RPMI8226 (cell line): ENCODE measurements at regions not wholly inside any gene's neighbourhood (a gene's known extent, or its start where the extent isn't known, plus 50 kb on each side); places are given as distances from the start of the nearest gene placed in this dataset.
"Not testable (repeated sequence)": the region's sequence is repeated elsewhere in the genome, so short reads cannot be mapped to it uniquely, and the experiment has no call there.

ENCODE experiments used
- DNase-seq: peaks from one replicate; pipeline ENCODE4 v3.0.0-alpha.2; 2015

DNA sequence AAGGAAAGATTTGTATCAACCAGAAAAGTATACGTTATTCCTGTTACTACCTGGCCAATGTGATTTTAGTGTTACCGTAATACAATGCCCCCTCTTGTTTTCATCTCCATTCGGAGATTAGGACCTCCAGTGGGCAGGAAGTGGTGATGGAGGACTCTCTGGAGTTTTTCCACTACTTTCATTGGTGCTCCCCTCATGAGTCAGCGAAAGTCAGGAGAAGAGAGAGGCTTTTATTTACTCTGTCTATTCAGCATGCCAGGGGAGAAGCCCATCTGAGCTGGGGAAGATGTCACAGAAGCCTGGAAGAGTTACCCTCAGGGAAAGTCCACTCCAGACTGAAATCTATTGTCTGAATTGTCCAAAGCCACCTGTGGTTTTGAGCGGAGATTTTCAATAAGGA, 88.2 kb upstream of the THUMPD2 start:
- no peak for DNase-seq

DNA sequence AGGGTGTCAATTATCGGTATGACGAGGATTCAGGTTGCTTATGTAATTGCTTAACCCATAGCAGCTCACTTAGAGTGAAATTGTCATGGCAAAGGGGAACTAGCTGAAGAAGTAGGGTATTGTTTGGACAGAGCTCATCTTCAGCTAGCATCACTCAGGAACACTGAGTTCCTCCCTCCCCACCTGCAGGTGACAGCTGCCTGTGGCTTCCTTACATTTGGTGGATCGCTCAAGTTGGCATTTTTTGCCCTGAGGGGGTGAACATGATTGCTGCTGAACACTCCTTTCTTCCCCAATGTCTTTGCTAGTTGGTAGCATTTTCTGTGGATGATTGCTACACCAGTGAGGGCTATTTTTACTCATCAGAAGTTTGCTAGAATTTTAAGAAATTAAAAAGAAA, 86.7 kb upstream of the THUMPD2 start:
- DNase-seq, result peak; percentile 56

DNA sequence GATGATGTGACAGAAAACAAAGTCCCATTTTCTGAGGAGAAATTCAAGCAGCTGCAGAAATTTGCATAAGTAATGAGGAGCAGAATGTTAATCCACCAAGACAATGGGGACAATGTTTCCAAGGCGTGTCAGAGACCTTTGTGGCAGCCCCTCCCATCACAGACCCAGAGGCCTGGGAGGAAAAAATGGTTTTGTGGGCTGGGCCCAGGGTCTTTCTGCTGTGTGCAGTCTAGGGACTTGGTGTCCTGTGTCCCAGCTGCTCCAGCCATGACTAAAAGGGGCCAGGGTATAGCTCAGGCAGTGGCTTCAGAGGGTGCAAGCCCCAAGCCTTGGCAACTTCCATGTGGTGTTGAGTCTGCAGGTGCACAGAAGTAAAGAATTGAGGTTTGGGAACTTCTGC, 84.6 kb upstream of the THUMPD2 start:
- DNase-seq, result not testable (repeated sequence)

DNA sequence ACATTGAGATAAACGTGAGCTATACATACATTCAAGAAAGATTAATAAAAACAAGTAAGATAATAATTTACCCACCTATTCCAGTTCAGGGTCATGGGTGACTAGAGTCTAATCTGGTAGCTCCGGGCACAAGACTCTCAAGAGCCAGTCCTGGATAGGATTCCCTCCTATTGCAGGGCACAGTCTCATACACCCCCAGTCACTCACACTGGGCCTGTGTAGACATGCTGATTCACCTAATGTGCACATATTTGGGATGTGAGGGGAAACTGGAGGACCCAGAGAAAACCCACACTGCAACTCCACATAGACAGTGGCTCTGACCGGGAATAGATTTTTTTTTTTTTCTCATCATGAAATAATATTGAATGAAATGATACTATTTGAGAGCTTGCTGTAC, 81.5 kb upstream of the THUMPD2 start:
- no peak for DNase-seq

DNA sequence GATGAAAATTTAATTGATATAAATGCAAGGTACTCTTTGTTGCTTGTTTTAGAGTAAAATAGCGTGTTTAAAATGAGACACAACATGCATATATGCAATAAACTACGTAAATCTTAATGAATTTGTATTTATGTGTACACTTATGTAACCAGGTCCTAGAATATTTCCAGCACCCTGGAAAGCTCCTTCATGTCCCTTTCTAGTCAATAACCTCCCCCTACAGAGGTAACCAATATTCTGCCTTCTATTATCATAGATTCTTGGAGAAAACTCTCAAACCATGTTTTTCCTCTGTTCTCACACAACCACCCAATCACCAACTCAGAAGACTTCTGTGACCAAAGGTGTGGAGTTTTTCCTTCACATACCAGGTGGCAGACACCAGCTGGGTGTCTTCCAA, 79.6 kb upstream of the THUMPD2 start:
- no peak for DNase-seq

DNA sequence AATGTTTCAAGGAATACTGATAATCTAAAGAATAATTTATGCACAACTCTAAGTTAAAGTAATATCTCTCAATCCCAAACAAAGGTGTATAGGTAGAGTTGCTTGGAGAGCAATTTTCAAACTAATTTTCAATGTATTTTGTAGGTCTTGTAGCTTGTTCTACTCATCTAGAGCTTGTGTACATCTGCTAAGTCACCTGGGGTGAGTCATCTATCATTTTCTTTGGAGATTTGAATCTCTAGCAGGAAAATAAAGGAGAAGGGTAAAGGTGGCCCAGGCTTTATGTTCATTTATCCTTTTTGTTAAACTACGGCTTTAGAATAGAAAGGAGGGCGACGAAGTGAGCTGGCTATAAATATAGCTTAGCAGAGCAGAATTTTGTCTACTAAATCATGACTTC, 76.8 kb upstream of the THUMPD2 start:
- no peak for DNase-seq

DNA sequence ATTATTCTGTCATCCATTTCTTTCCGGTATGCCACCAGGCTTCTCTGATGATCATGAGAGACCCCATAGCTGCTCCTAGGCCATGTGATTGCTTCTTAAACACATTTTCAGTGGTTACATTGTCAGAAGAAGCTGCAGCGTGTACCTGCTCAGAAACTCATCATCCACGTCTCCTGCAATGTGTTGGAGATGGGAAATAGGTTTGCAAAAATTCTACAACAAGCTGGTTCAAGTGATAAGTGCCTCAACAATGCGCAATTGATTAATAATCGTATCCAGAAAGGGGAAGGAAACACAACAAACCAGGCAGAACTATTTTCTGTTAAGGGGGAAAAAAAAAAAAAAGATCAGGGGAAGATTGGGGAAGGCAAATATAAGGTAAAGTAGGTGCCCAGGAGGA, 75.7 kb upstream of the THUMPD2 start:
- no peak for DNase-seq

DNA sequence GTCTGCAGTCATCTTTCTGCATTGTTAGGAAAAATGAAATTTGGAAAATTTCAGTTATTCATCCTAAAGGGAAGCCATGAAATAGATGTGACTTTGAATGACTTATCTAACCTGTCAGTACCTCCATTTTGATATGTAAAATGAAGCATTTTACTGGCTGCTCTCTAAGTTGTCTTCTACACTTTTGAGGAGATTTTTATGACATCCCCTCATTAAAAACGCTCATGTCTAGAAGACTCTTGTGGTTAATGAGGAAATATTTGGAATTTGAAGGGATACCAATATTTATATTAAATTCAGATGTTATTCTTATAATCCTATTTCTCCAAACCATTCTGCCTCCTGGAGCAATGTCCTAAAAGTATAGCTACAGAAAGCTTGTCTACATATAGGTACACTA, 73.8 kb upstream of the THUMPD2 start:
- no peak for DNase-seq

DNA sequence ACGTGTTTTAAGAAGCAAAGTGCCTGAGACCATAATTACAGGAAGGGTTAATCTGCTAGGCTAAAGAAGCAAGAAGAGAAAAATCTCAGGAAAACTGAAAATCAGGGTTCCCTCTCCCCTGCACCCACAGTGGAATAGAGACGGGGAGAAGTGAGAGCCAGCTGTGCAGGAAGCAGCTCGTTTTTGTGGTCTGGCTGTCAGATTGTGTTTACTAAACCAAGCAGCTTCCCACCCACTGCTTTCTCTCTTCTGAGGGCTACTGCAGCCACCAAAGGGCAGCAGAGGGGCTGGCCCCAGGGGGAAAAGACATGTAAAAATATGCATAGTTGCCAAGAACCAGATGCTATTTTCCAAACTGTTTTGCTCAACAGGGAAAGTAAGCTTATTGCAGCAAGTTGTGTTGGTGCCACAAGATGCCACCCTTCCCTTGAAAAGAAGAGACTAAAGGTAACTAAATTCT, 72.6 kb upstream of the THUMPD2 start:
- peak; percentile 44 for DNase-seq

DNA sequence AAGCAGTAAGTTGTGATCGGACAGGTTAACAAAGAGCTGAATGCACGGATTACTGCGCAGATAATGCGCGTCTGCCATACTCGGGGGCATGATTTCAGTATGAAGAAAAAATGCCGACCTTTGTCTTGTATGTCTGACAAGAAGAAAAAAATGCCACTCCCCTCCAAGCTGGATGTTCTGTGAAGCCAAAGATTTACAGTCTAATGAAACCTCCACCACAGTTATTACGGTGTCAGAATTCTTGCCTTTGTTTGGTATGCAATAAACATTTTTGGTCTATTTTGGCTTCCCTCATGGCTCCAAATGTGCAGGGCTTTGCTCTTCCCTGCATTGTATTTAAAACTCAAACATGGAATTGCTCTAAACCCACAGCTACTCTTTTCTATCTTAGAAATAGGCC, 72.2 kb upstream of the THUMPD2 start:
- DNase-seq, result no peak

DNA sequence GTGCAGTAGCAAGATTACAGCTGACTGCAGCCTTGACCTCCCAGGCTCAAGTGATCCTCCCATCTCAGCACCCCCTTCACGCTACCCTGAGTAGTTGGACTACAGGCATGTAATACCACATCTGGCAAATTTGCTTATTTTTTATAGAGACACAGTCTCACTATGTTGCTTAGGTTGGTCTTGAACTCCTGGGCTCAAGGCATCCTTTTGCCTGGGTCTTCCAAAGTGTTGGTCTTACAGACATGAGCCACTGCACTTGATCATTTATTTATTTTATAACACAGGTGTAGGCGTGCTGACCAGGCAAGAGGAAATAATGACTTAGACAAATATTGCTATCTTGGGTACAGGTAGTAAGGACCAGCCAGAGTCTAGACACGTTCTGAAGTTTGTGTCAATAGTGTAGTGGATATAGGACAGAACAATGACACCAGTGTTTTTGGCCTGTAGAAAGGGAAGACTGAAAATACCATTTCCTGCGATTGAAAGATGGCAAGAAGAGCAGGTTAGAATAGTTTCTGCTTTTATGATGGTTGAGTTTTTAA, 71.0 kb upstream of the THUMPD2 start:
- no peak for DNase-seq

DNA sequence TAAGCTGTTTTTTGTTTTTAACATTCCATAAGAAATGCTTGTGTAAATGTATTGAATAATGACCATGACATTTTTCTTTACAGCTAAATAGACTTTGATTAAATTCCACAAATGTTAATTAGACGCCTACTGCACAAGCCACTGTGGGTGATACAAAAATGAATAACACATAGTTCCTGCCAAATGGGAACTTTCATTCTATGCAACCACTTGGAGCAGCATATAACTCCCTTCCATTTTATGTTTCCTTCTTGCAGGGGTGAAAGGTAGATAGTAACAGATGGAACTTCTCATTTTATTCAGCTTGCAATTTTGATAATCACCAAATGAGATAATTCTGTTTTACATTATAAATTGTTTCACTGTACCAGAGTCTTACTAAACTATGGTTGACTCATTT, 70.0 kb upstream of the THUMPD2 start:
- no peak for DNase-seq

DNA sequence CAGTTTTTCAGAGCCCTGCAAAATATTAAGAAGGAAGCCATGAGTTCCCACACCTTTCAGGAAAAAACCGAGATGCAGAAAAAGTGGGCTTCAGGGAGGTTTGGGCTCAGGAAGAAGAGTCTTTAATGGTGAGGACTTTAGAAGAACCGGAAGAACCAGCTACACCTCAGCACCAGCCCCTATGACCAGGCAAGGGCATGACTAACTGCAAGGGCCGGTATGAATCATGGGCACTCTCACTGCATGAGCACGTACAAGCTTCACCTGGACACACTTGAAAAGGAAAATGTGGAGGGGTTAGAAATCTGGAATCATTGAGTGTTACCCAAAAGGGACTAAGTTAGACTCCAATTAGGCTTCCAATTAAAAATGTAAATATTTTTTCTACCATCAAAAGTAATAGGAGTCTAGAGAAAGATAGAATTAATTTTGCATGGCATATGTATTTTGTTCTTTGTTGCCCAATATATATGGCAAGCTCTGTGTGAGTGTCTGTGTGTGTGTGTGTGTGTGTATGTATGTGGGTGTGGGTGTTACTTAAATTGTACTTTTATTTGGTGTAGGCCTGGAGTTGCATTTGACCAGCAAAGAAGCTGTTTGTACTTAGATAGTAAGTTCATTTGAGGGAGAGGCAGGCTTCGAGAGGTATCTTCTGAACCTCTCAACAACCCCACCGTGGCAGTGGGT, 66.5 kb upstream of the THUMPD2 start:
- no peak for DNase-seq

DNA sequence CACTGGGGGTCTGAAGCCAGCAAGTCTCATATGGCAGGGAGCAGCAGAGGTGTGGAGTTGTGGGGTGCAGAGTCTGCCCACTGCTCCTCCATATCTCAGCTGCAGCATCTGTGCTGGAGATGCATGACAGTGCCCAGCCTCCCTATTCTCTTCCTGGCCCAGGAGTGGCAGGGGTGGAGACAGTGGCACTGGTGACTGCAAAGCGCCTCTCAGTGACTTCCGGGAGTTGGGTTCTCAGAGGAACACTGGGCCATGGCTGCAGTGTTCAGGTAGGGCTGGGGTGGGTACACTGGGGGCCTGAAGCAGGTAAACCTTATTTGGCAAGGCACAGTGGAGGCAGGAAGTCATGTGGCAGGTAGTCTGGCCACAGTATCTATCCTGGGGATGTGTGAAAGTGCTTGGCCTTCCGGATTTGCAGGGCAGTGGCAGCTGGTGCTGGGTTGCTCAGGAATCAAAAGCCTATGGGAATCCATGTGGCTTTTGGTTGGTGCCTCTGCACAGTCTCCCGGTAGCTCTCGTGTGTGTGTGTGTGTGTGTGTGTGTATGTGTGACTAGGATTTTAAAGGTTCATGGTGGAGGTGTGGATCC, 60.3 kb upstream of the THUMPD2 start:
- peak; percentile 13 for DNase-seq

DNA sequence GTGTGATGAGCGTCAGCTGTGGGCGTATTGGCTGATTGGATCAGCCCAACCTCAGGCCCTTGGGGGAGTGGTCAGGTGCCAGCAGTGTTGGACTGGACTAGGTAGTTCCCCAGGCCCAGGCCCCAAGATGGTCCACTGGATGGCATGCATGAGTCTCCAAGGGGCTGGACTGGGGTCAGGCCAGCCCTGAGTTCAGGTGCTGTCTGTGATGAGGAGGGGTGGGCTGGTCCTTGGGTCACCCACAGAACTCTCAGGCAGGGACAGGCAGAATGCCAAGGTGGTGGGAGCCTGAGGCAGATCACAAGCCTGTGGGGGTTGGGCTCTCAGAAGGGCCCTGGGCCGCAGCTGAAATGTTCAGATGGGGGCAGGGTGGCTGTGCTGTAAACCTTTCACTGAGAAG, 59.5 kb upstream of the THUMPD2 start:
- peak; percentile 15 for DNase-seq

DNA sequence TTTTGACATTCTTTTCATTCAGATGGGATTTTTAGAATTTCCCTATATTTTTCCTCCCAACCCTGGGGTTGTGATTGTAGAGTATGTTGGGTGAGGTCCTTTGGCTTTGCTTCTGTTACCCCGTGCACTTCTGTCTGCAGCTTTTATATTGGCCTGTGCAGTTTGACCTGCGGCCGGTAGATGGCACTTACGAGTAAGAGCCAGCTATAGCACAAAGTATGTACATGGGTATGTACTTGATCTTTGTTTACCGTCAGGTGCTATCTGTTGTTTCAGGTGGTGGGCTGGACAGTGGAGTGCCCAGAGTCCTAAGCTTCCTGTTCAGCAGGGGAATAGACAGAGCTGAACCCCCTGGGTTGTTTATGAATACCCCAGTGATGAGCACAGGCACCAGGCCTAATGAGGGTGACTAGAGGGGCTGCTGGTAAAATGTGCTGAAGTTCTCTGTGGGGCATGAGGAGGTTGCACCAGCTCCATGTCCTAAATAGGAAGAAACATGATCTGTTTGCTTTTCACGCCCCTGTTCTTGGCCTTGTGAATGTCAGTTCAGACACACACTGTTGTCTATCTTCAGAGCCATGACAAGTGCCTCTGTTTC, 58.9 kb upstream of the THUMPD2 start:
- peak; percentile 52 for DNase-seq

DNA sequence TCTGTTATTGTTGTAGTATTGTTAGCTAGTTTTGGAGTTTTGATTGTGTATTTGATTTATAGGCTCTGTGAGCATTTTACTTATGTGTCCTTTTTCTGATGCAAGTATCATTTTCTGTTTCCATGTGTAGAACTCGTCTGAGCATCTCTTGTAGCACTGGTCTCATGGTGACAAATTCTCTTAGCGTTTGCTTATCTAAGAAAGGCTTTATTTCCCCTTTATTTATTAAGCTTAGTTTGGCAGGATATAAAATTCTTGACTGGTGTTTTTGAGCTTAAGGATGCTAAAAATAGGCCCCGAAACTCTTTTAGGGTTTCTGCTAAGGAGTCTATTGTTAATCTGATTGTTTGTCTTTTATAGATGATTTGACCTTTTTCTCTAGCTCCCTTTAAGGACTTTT, 57.6 kb upstream of the THUMPD2 start:
- DNase-seq, result no peak

DNA sequence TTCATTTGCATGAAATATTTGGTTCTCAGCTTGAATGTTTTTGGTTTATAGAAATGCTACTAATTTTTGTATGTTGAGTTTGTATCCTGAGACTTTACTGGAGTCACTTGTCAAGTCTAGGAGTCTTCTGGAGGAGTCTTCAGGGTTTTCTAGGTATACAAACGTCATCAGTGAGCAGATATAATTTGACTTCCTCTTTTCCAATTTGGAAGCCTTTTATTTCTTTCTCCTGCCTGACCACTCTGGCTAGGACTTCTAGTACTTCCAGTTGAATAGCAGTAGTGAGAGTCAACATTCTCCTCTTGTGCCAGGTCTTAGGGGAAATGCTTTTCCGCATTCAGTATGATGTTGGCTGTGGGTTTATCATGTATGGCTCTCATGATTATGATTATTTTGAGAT, 55.4 kb upstream of the THUMPD2 start:
- DNase-seq, result no peak

DNA sequence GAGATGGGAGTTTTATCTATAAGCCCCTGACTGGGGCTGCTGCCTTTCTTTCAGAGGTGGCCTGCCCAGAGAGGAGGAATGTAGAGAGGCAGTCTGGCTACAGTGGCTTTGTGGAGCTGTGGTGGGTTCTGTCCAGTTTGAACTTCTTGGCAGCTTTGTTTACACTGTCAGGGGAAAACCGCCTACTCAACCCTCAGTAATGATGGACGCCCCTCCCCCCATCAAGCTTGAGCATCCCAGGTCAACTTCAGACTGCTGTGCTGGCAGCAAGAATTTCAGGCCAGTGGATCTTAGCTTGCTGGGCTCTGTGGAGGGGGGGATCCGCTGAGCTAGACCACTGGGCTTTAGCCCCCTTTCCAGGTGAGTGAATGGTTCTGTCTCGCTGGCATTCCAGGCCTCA, 51.6 kb upstream of the THUMPD2 start:
- peak; percentile 11 for DNase-seq
